ENCODE measurements at regions not wholly inside any gene's neighbourhood (a gene's known extent, or its start where the extent isn't known, plus 50 kb on each side); places are given as distances from the start of the nearest gene placed in this dataset.
A peak's percentile ranks its signal among the peaks of the same experiment; 100 is the strongest.

GRCh38 chr21:35256468-35256988 is 207.4 kb upstream of the RUNX1 start:
- H3K36me3 ChIP-seq (ENCODE audit: control insufficient read depth in 2 of 2, insufficient read depth in 1 of 2, low read length in 2 of 2) = no peaks in the 10 kb centered on the region
- peak overlapping the region; percentile 56 for H3K27ac ChIP-seq (ENCODE audit: extremely low read depth, low read depth, low read length)
- H3K4me3 ChIP-seq (ENCODE audit: low read depth, low read length) = peak overlapping the region; percentile 31
- POLR2A ChIA-PET = interaction anchor here (0.8 to 1.5 kb wide), 4 partner anchors 54 to 368 kb away, joined by 3 to 17 read pairs (median 3); no protein-coding TSS in a partner anchor
- CTCF ChIA-PET = interaction anchor here (0.7 to 1.3 kb wide), 4 partner anchors 100 to 367 kb away, joined by 3 to 5 read pairs (median 4); no protein-coding TSS in a partner anchor
- H3K9me3 ChIP-seq (ENCODE audit: control insufficient read depth, insufficient read depth, low read depth, low read length) = no peaks in the 10 kb centered on the region
- peaks cover 11% of the 10 kb centered on the region for H3K4me1 ChIP-seq (ENCODE audit: control insufficient read depth, insufficient read depth, low read length)
- no peak for TF ChIP-seq ZNF677 (tag by site-specific recombination; IDR thresholded peaks at IDR 0.05)
- TF ChIP-seq ZNF18 (tag by site-specific recombination; IDR thresholded peaks at IDR 0.05) = no peak
- TF ChIP-seq ZFP69B (tag by site-specific recombination; IDR thresholded peaks at IDR 0.05) = no peak
- TF ChIP-seq HOXD13 (CRISPR knock-in tag; IDR thresholded peaks at IDR 0.05; ENCODE audit: borderline replicate concordance) = no peak
- no peak for TF ChIP-seq ZNF404 (tag by site-specific recombination; IDR thresholded peaks at IDR 0.05)
- no peak for TF ChIP-seq ZNF624 (tag by site-specific recombination; IDR thresholded peaks at IDR 0.05)
- TF ChIP-seq ZNF211 (tag by site-specific recombination; IDR thresholded peaks at IDR 0.05; ENCODE audit: low read depth) = no peak
- no peak for TF ChIP-seq ZNF449 (tag by site-specific recombination; IDR thresholded peaks at IDR 0.05)
- peak; percentile 58 for TF ChIP-seq ZNF394 (tag by site-specific recombination; IDR thresholded peaks at IDR 0.05; ENCODE audit: borderline replicate concordance)
- TF ChIP-seq ZNF416 (tag by site-specific recombination; IDR thresholded peaks at IDR 0.05) = no peak
- peak; percentile 52 for TF ChIP-seq TSHZ1 (tag by site-specific recombination; IDR thresholded peaks at IDR 0.05; ENCODE audit: borderline replicate concordance)
- no peak for TF ChIP-seq ZNF26 (tag by site-specific recombination; IDR thresholded peaks at IDR 0.05)
- no peak for TF ChIP-seq ZNF433 (tag by site-specific recombination; IDR thresholded peaks at IDR 0.05; ENCODE audit: low read depth)
- TF ChIP-seq ZNF645 (tag by site-specific recombination; IDR thresholded peaks at IDR 0.05) = no peak
- peak; percentile 57; the same call in 1 of the 2 replicates for TF ChIP-seq ZNF184 (tag by site-specific recombination; IDR thresholded peaks at IDR 0.05)
- no peak for TF ChIP-seq ZNF2 (tag by site-specific recombination; IDR thresholded peaks at IDR 0.05)
- no peak for TF ChIP-seq ZNF202 (tag by site-specific recombination; IDR thresholded peaks at IDR 0.05; ENCODE audit: borderline replicate concordance)
- no peak for TF ChIP-seq ZNF302 (tag by site-specific recombination; IDR thresholded peaks at IDR 0.05; ENCODE audit: low read depth)
- TF ChIP-seq ZNF398 (tag by site-specific recombination; IDR thresholded peaks at IDR 0.05) = 0 out of 2 replicates have a peak, but pooled peaks have one; percentile 23
- no peak for TF ChIP-seq ZBTB8A (tag by site-specific recombination; IDR thresholded peaks at IDR 0.05)
- TF ChIP-seq ZNF654 (tag by site-specific recombination; IDR thresholded peaks at IDR 0.05; ENCODE audit: low read depth) = no peak
- no peak for TF ChIP-seq ZNF214 (tag by site-specific recombination; IDR thresholded peaks at IDR 0.05; ENCODE audit: borderline replicate concordance)
- no peak for TF ChIP-seq ZFHX2 (tag by site-specific recombination; conservative IDR thresholded peaks at IDR 0.05)
- no peak for TF ChIP-seq ZNF426 (tag by site-specific recombination; IDR thresholded peaks at IDR 0.05)
- no peak for TF ChIP-seq ZNF521 (tag by site-specific recombination; IDR thresholded peaks at IDR 0.05)

Data from HEK293 (cell line).